Gastroesophageal sphincter (tissue), 4 donors: ENCODE measurements at regions not wholly inside any gene's neighbourhood (a gene's known extent, or its start where the extent isn't known, plus 50 kb on each side); places are given as distances from the start of the nearest gene placed in this dataset.

Experiments
- ATAC-seq: fragments of 150-250 bp; one replicate; pipeline ENCODE4 v1.9.1; 2016; ENCODE audit warnings: mild to moderate bottlenecking, moderate library complexity
- H3K27ac ChIP-seq, 4 donors: fragments of 200-600 bp; sonication (generic) in 3 of 4; 1 replicate in 3 of 4; 2 replicates in 1 of 4; pipeline ENCODE4 v1.5.1; 2016 to 2019
- H3K27me3 ChIP-seq: fragments of 200-600 bp; sonication (generic); one replicate; pipeline ENCODE4 v1.5.1; 2019
- H3K36me3 ChIP-seq, 2 donors: fragments of 200-600 bp; sonication (generic); one replicate each; pipeline ENCODE4 v1.5.1; 2019; ENCODE audit warnings: control low read depth in 1 of 2
- H3K4me1 ChIP-seq, 3 donors: fragments of 200-600 bp; sonication (generic); 1 replicate in 2 of 3; 2 replicates in 1 of 3; pipeline ENCODE4 v1.5.1; 2016 to 2019; ENCODE audit warnings: control low read depth in 2 of 3
- H3K4me3 ChIP-seq, 2 donors: fragments of 200-600 bp; sonication (generic); one replicate each; pipeline ENCODE4 v1.5.1; 2019; ENCODE audit warnings: mild to moderate bottlenecking in 1 of 2, moderate library complexity in 1 of 2
- H3K9me3 ChIP-seq, 3 donors: fragments of 200-600 bp; sonication (generic); one replicate each; pipeline ENCODE4 v1.5.1; 2017 to 2019; ENCODE audit warnings: control low read depth in 2 of 3
- CTCF ChIP-seq, 4 experiments: fragments of 200-600 bp in 2 of 4; fragments of 450-650 bp in 2 of 4; sonication (generic) in 1 of 4; IDR thresholded peaks; one replicate each; pipeline ENCODE4 v1.5.1; 2017 to 2019; ENCODE audit warnings: antibody characterized with exemption in 4 of 4, mild to moderate bottlenecking in 2 of 4, moderate library complexity in 2 of 4
- EP300 ChIP-seq: sonication (generic); formaldehyde crosslinking; IDR thresholded peaks from one replicate; pipeline ENCODE4 v1.6.1; 2017; ENCODE audit warnings: antibody characterized with exemption, mild to moderate bottlenecking
- POLR2A ChIP-seq, 2 donors: fragments of 450-650 bp; IDR thresholded peaks; one replicate each; pipeline ENCODE4 v1.6.1; 2017; ENCODE audit warnings: antibody characterized with exemption in 2 of 2, mild to moderate bottlenecking in 2 of 2, moderate library complexity in 1 of 2
- POLR2AphosphoS5 ChIP-seq: sonication (generic); formaldehyde crosslinking; IDR thresholded peaks from one replicate; pipeline ENCODE4 v1.6.1; 2017; ENCODE audit warnings: antibody characterized with exemption
- WGBS, 2 donors: methylation state at CpG; one replicate each; pipeline ENCODE4 v1.1.5; 2018; ENCODE audit warnings: low coverage in 1 of 2; 5-methylcytosine and 5-hydroxymethylcytosine counted together

GRCh38 chr1:168819668-168820067, 90.7 kb upstream of the DPT start:
- TF ChIP-seq POLR2AphosphoS5 (no peak), POLR2A (IDR thresholded peaks at IDR 0.05) (no peak), CTCF (IDR thresholded peaks at IDR 0.05) (no peak), EP300 (no peak)
- ATAC-seq = no peak
- Histone ChIP-seq H3K9me3 (no peaks in the 10 kb centered on the region), H3K27me3 (no peaks in the 10 kb centered on the region), H3K27ac (no peak overlapping the region), H3K4me1 (no peaks in the 10 kb centered on the region), H3K36me3 (no peaks in the 10 kb centered on the region), H3K4me3 (no peak overlapping the region)
- WGBS, 2 donors = 90 to 95% methylated on average over 2 to 3 of the region's 3 CpGs

GRCh38 chr1:168821434-168821833, 92.4 kb upstream of the DPT start:
- no peaks in the 10 kb centered on the region for H3K9me3 ChIP-seq
- WGBS, 2 donors = 38 to 67% methylated on average over 2 of the region's 2 CpGs
- no peak for TF ChIP-seq POLR2A (IDR thresholded peaks at IDR 0.05)
- no peak for TF ChIP-seq EP300
- no peak for TF ChIP-seq CTCF (IDR thresholded peaks at IDR 0.05)
- no peaks in the 10 kb centered on the region for H3K27me3 ChIP-seq
- H3K4me1 ChIP-seq = no peaks in the 10 kb centered on the region
- no peak overlapping the region for H3K4me3 ChIP-seq
- no peak overlapping the region for H3K27ac ChIP-seq
- no peaks in the 10 kb centered on the region for H3K36me3 ChIP-seq
- ATAC-seq = no peak

- ATAC-seq = no peak
These were observed 93.9 kb upstream of the DPT start for GRCh38 chr1:168822911-168823310.

GRCh38 chr1:168823988-168824387, 95.0 kb upstream of the DPT start:
- TF ChIP-seq EP300 (no peak), CTCF (IDR thresholded peaks at IDR 0.05) (no peak), POLR2A (IDR thresholded peaks at IDR 0.05) (no peak), POLR2AphosphoS5 (no peak)
- Histone ChIP-seq H3K27me3 (no peaks in the 10 kb centered on the region), H3K4me1 (no peaks in the 10 kb centered on the region), H3K9me3 (no peaks in the 10 kb centered on the region), H3K36me3 (no peaks in the 10 kb centered on the region), H3K4me3 (no peak overlapping the region), H3K27ac (no peak overlapping the region)
- no peak for ATAC-seq
- WGBS, 2 donors = 85 to 90% methylated on average over 4 of the region's 4 CpGs

More at GRCh38 chr1:168822911-168823310, 93.9 kb upstream of the DPT start:
- H3K36me3 ChIP-seq = no peaks in the 10 kb centered on the region
- H3K9me3 ChIP-seq = no peaks in the 10 kb centered on the region
- TF ChIP-seq CTCF (IDR thresholded peaks at IDR 0.05) = no peak
- no peak for TF ChIP-seq POLR2AphosphoS5
- TF ChIP-seq EP300 = no peak
- TF ChIP-seq POLR2A (IDR thresholded peaks at IDR 0.05) = no peak
- no peak overlapping the region for H3K27ac ChIP-seq
- H3K4me3 ChIP-seq = no peak overlapping the region
- no peaks in the 10 kb centered on the region for H3K27me3 ChIP-seq
- WGBS, 2 donors = 35 to 61% methylated on average over 2 of the region's 2 CpGs
- H3K4me1 ChIP-seq = no peaks in the 10 kb centered on the region

- Histone ChIP-seq H3K4me1 (no peaks in the 10 kb centered on the region), H3K4me3 (no peak overlapping the region), H3K27me3 (no peaks in the 10 kb centered on the region), H3K9me3 (no peaks in the 10 kb centered on the region), H3K36me3 (no peaks in the 10 kb centered on the region), H3K27ac (no peak overlapping the region)
- 82 to 100% methylated on average over 1 of the region's 2 CpGs for WGBS, 2 donors
- no peak for ATAC-seq
- TF ChIP-seq EP300 (no peak), POLR2AphosphoS5 (no peak), CTCF (IDR thresholded peaks at IDR 0.05) (no peak), POLR2A (IDR thresholded peaks at IDR 0.05) (no peak)
These were observed 95.5 kb upstream of the DPT start for GRCh38 chr1:168824418-168825065.
